ENCODE measurements at regions not wholly inside any gene's neighbourhood (a gene's known extent, or its start where the extent isn't known, plus 50 kb on each side); places are given as distances from the start of the nearest gene placed in this dataset.

DNA sequence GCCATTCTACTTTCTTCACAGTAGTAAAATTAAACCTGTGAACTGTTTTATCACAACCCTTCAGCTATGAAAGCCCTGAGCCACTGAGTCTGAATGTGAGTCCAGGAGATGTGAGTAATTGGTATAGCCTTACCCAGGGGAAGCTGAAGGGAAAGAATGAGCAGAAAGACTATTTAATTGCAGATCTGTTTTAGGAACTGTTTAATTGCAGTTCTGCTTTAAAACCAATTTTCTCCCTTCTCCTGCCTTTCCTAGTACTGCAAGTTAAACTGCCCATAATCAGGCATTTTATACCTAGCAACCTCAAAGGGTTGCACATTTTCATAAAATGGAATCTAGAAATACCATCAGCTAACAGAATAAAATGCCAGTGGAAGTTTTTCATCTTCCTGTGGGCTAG, 476.7 kb downstream of the OCA2 start:
- TF ChIP-seq, protein P1, sequence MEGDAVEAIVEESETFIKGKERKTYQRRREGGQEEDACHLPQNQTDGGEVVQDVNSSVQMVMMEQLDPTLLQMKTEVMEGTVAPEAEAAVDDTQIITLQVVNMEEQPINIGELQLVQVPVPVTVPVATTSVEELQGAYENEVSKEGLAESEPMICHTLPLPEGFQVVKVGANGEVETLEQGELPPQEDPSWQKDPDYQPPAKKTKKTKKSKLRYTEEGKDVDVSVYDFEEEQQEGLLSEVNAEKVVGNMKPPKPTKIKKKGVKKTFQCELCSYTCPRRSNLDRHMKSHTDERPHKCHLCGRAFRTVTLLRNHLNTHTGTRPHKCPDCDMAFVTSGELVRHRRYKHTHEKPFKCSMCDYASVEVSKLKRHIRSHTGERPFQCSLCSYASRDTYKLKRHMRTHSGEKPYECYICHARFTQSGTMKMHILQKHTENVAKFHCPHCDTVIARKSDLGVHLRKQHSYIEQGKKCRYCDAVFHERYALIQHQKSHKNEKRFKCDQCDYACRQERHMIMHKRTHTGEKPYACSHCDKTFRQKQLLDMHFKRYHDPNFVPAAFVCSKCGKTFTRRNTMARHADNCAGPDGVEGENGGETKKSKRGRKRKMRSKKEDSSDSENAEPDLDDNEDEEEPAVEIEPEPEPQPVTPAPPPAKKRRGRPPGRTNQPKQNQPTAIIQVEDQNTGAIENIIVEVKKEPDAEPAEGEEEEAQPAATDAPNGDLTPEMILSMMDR (IDR thresholded peaks at IDR 0.05; ENCODE audit: low read length): no peak
- no peak for TF ChIP-seq EZH2 (IDR thresholded peaks at IDR 0.05; ENCODE audit: borderline replicate concordance, low read length)
